SK-N-SH (cell line): ENCODE measurements at regions not wholly inside any gene's neighbourhood (a gene's known extent, or its start where the extent isn't known, plus 50 kb on each side); places are given as distances from the start of the nearest gene placed in this dataset.

ENCODE experiments used
- CTCF ChIP-seq: fragments of 200-600 bp; sonication (generic); IDR thresholded peaks from 2 replicates; pipeline ENCODE4 v1.6.1; 2017; ENCODE audit warnings: antibody characterized with exemption, mild to moderate bottlenecking, moderate library complexity
- ELF1 ChIP-seq: IDR thresholded peaks from 2 replicates; pipeline ENCODE4 v1.4.0; 2012
- EP300 ChIP-seq, 2 experiments: IDR thresholded peaks; 2 replicates each; pipeline versions ENCODE4 v1.4.0 to v1.6.1; 2012; ENCODE audit warnings: borderline replicate concordance in 1 of 2, low read depth in 1 of 2, low read length in 1 of 2
- FOXM1 ChIP-seq: IDR thresholded peaks from 2 replicates; pipeline ENCODE4 v1.4.0; 2012; ENCODE audit warnings: low read depth, mild to moderate bottlenecking
- JUND ChIP-seq: IDR thresholded peaks from 2 replicates; pipeline ENCODE4 v1.4.0; 2012
- MXI1 ChIP-seq: IDR thresholded peaks from 2 replicates; pipeline ENCODE4 v1.6.1; 2012; ENCODE audit warnings: mild to moderate bottlenecking, low read depth, low read length, improper control_type of control experiment
- NFIC ChIP-seq: IDR thresholded peaks from 2 replicates; pipeline ENCODE4 v1.4.0; 2012; ENCODE audit warnings: borderline replicate concordance
- POLR2AphosphoS5 ChIP-seq: IDR thresholded peaks from 2 replicates; pipeline ENCODE4 v1.6.1; 2012; ENCODE audit warnings: low read depth, low read length
- RAD21 ChIP-seq: IDR thresholded peaks from 2 replicates; pipeline ENCODE4 v1.6.1; 2012; ENCODE audit warnings: mild to moderate bottlenecking, low read length
- RCOR1 ChIP-seq: fragments of 150-350 bp; IDR thresholded peaks from 2 replicates; pipeline ENCODE4 v1.6.1; 2017; ENCODE audit warnings: antibody characterized with exemption, low read length
- RFX5 ChIP-seq: IDR thresholded peaks from 2 replicates; pipeline ENCODE4 v1.6.1; 2012; ENCODE audit warnings: mild to moderate bottlenecking, improper control_type of control experiment, low read length
- RXRA ChIP-seq: IDR thresholded peaks from 2 replicates; pipeline ENCODE4 v1.4.0; 2012; ENCODE audit warnings: low read depth, mild to moderate bottlenecking, borderline replicate concordance
- ZBTB33 ChIP-seq: IDR thresholded peaks from 2 replicates; pipeline ENCODE4 v1.4.0; 2012; ENCODE audit warnings: low read depth, borderline replicate concordance
- TF ChIP-seq, protein P1 (sequence below): IDR thresholded peaks from 2 replicates; pipeline ENCODE4 v1.6.1; 2012; ENCODE audit warnings: mild to moderate bottlenecking, low read depth, low read length, moderate library complexity

- no peak for TF ChIP-seq RAD21
- no peak for TF ChIP-seq POLR2AphosphoS5
- no peak for TF ChIP-seq RCOR1
- no peak for TF ChIP-seq EP300 (IDR thresholded peaks at IDR 0.05; ENCODE audit: borderline replicate concordance in 1 of 2, low read depth in 1 of 2, low read length in 1 of 2)
- no peak for TF ChIP-seq JUND
- TF ChIP-seq CTCF = no peak
- no peak for TF ChIP-seq ZBTB33
- TF ChIP-seq, protein P1, sequence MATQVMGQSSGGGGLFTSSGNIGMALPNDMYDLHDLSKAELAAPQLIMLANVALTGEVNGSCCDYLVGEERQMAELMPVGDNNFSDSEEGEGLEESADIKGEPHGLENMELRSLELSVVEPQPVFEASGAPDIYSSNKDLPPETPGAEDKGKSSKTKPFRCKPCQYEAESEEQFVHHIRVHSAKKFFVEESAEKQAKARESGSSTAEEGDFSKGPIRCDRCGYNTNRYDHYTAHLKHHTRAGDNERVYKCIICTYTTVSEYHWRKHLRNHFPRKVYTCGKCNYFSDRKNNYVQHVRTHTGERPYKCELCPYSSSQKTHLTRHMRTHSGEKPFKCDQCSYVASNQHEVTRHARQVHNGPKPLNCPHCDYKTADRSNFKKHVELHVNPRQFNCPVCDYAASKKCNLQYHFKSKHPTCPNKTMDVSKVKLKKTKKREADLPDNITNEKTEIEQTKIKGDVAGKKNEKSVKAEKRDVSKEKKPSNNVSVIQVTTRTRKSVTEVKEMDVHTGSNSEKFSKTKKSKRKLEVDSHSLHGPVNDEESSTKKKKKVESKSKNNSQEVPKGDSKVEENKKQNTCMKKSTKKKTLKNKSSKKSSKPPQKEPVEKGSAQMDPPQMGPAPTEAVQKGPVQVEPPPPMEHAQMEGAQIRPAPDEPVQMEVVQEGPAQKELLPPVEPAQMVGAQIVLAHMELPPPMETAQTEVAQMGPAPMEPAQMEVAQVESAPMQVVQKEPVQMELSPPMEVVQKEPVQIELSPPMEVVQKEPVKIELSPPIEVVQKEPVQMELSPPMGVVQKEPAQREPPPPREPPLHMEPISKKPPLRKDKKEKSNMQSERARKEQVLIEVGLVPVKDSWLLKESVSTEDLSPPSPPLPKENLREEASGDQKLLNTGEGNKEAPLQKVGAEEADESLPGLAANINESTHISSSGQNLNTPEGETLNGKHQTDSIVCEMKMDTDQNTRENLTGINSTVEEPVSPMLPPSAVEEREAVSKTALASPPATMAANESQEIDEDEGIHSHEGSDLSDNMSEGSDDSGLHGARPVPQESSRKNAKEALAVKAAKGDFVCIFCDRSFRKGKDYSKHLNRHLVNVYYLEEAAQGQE = no peak
- TF ChIP-seq NFIC = no peak
- no peak for TF ChIP-seq RFX5
- no peak for TF ChIP-seq FOXM1
- no peak for TF ChIP-seq RXRA
- TF ChIP-seq MXI1 = no peak
- no peak for TF ChIP-seq ELF1
Observed at GRCh38 chr7:80298201-80298600, 163.6 kb downstream of the GNAI1 start.
